ENCODE measurements at regions not wholly inside any gene's neighbourhood (a gene's known extent, or its start where the extent isn't known, plus 50 kb on each side); places are given as distances from the start of the nearest gene placed in this dataset.

- H2BK120ac ChIP-seq (replicated peaks; ENCODE audit: low read depth, low read length): no peak overlapping the region
- H3K36me3 ChIP-seq (ENCODE audit: control insufficient read depth in 2 of 4, insufficient read depth in 4 of 4, low read length in 3 of 4): no peaks in the 10 kb centered on the region
- FAIRE-seq (no peak), DNase-seq (ENCODE audit: low read depth in 1 of 2, low spot score in 2 of 2) (peak in 1 of 2 experiments; percentile 3)
- ChIA-PET CTCF (ENCODE audit: partially characterized antibody) (no interaction called here), POLR2A (ENCODE audit: partially characterized antibody) (no interaction called here)
- no peak overlapping the region for H3K9ac ChIP-seq (replicated peaks in 1 of 4; ENCODE audit: extremely low read depth in 1 of 4, low read depth in 3 of 4, low read length in 3 of 4)
- no peaks in the 10 kb centered on the region for H4K20me1 ChIP-seq (replicated peaks in 1 of 2; ENCODE audit: control insufficient read depth in 1 of 2, insufficient read depth in 2 of 2, low read length in 2 of 2)
- H3K14ac ChIP-seq (ENCODE audit: insufficient read length): no peak overlapping the region
- no peak overlapping the region for H3K56ac ChIP-seq (replicated peaks; ENCODE audit: insufficient read length, low read depth, low read length)
- H3K18ac ChIP-seq (ENCODE audit: extremely low read depth, low read length): no peak overlapping the region
- no peak overlapping the region for H3K4ac ChIP-seq (replicated peaks; ENCODE audit: insufficient read length, low read depth, low read length)
- H3K23me2 ChIP-seq (ENCODE audit: low read depth, low read length): no peaks in the 10 kb centered on the region
- no peaks in the 10 kb centered on the region for H3K27me3 ChIP-seq (replicated peaks in 1 of 4; ENCODE audit: control insufficient read depth in 3 of 4, extremely low read depth in 1 of 4, insufficient read depth in 3 of 4, low read length in 3 of 4)
- H2BK15ac ChIP-seq (ENCODE audit: low read length): no peak overlapping the region
- no peak overlapping the region for H2AFZ ChIP-seq (ENCODE audit: low read length)
- no peak overlapping the region for H2BK20ac ChIP-seq (ENCODE audit: low read length)
- H3K4me3 ChIP-seq (ENCODE audit: extremely low read depth in 1 of 4, insufficient read depth in 2 of 4, low read depth in 3 of 4, low read length in 4 of 4): no peak overlapping the region
- H3K4me2 ChIP-seq (ENCODE audit: insufficient read depth in 1 of 2, low read depth in 2 of 2, low read length in 2 of 2): no peak overlapping the region
- H2BK5ac ChIP-seq (ENCODE audit: low read depth, low read length): no peak overlapping the region
- H4K8ac ChIP-seq (ENCODE audit: extremely low read depth, insufficient read depth, low read length): no peak overlapping the region
- H2BK12ac ChIP-seq (ENCODE audit: low read depth, low read length): no peak overlapping the region
- no peaks in the 10 kb centered on the region for H3K4me1 ChIP-seq (replicated peaks in 1 of 4; ENCODE audit: control insufficient read depth in 3 of 4, insufficient read depth in 4 of 4, low read length in 3 of 4)
- no peak overlapping the region for H2AK5ac ChIP-seq (ENCODE audit: low read depth, low read length)
- H3K79me2 ChIP-seq (ENCODE audit: control insufficient read depth in 1 of 2, insufficient read depth in 2 of 2, low read length in 2 of 2): no peaks in the 10 kb centered on the region
- H3K9me3 ChIP-seq (ENCODE audit: insufficient read depth in 2 of 2, low read depth in 1 of 2, low read length in 1 of 2): no peaks in the 10 kb centered on the region
- H3K27ac ChIP-seq (ENCODE audit: low read depth, low read length): no peak overlapping the region
- TF ChIP-seq CEBPB (IDR thresholded peaks at IDR 0.05; ENCODE audit: low read depth, low read length): no peak
- TF ChIP-seq EZH2 (IDR thresholded peaks at IDR 0.05; ENCODE audit: low read depth, low read length, severe bottlenecking): no peak
- no peak for TF ChIP-seq MAX (IDR thresholded peaks at IDR 0.05)
- no peak for TF ChIP-seq KDM4A (IDR thresholded peaks at IDR 0.05; ENCODE audit: low read depth, low read length, severe bottlenecking)
- no peak for TF ChIP-seq EP300 (IDR thresholded peaks at IDR 0.05; ENCODE audit: borderline replicate concordance in 1 of 2, low read depth in 2 of 2, low read length in 2 of 2)
- TF ChIP-seq CBX5 (IDR thresholded peaks at IDR 0.05; ENCODE audit: low read depth, low read length): no peak
- H3K23ac ChIP-seq (ENCODE audit: insufficient read length): no peak overlapping the region
- 88% methylated on average over 4 of the region's 4 CpGs; no CpG with 5 or more reads in 1 of the 2 experiments for WGBS, 2 experiments (ENCODE audit: extremely low coverage in 1 of 2, insufficient coverage in 1 of 2, insufficient read length in 1 of 2, insufficient replicate concordance in 2 of 2, low coverage in 1 of 2, low lambda C conversion rate in 2 of 2, missing lambda C conversion rate in 1 of 2)
- H3K79me1 ChIP-seq (ENCODE audit: low read depth, low read length): no peaks in the 10 kb centered on the region
- no peak overlapping the region for H4K5ac ChIP-seq (ENCODE audit: insufficient read length, low read depth, low read length)
- H4K91ac ChIP-seq (replicated peaks; ENCODE audit: insufficient read length, low read length): no peak overlapping the region
Observed at GRCh38 chr7:41244246-41244645, 458.6 kb downstream of the INHBA start.
